Heart left ventricle (tissue), 16 donors: ENCODE measurements at regions not wholly inside any gene's neighbourhood (a gene's known extent, or its start where the extent isn't known, plus 50 kb on each side); places are given as distances from the start of the nearest gene placed in this dataset.

Experiments used
- ATAC-seq, 4 donors: fragments of 200-7000 bp; cut with Tn5 transposase; one replicate each; pipeline ENCODE4 v1.9.1; 2020 to 2022; ENCODE audit warnings: moderate library complexity in 4 of 4, mild to moderate bottlenecking in 3 of 4, moderate number of reproducible peaks in 1 of 4
- DNase-seq, 5 donors: peaks; one replicate each; pipeline ENCODE4 v3.0.0-alpha.2; 2020
- H3K27ac ChIP-seq, 12 donors: fragments of 200-600 bp; sonication (generic) in 4 of 12; one replicate each; pipeline versions ENCODE4 v1.5.0 to v1.8.0; 2016 to 2022; ENCODE audit warnings: mild to moderate bottlenecking in 2 of 12
- H3K27me3 ChIP-seq, 9 donors: fragments of 200-600 bp; sonication (generic) in 2 of 9; one replicate each; pipeline versions ENCODE4 v1.5.1 to v1.8.0; 2016 to 2022; ENCODE audit warnings: mild to moderate bottlenecking in 3 of 9
- H3K36me3 ChIP-seq, 9 donors: fragments of 200-600 bp; sonication (generic) in 2 of 9; one replicate each; pipeline versions ENCODE4 v1.5.0 to v1.8.0; 2018 to 2022; ENCODE audit warnings: mild to moderate bottlenecking in 2 of 9
- H3K4me1 ChIP-seq, 12 donors: fragments of 200-600 bp; sonication (generic) in 4 of 12; one replicate each; pipeline versions ENCODE4 v1.5.0 to v1.8.0; 2016 to 2022; ENCODE audit warnings: mild to moderate bottlenecking in 3 of 12
- H3K4me3 ChIP-seq, 12 donors: fragments of 200-600 bp; sonication (generic) in 4 of 12; one replicate each; pipeline versions ENCODE4 v1.5.0 to v1.8.0; 2017 to 2022; ENCODE audit warnings: mild to moderate bottlenecking in 9 of 12, moderate library complexity in 4 of 12
- H3K9me3 ChIP-seq, 12 donors: fragments of 200-600 bp; sonication (generic) in 4 of 12; one replicate each; pipeline versions ENCODE4 v1.5.0 to v1.8.0; 2016 to 2022; ENCODE audit warnings: mild to moderate bottlenecking in 1 of 12
- POLR2A ChIP-seq, 2 donors: fragments of 450-650 bp; IDR thresholded peaks; one replicate each; pipeline ENCODE4 v1.6.1; 2017; ENCODE audit warnings: antibody characterized with exemption in 2 of 2, mild to moderate bottlenecking in 2 of 2, moderate library complexity in 2 of 2
- WGBS, 4 donors: extraction: QIAGEN DNeasy Blood & Tissue Kit in 2 of 4; methylation state at CpG; one replicate each; pipeline versions ENCODE4 v1.1.5 to v1.1.7; 2013 to 2018; 5-methylcytosine and 5-hydroxymethylcytosine counted together
- intact Hi-C, 10 donors: fragments of 100-400 bp; cut with DNase I; formaldehyde crosslinking; loops; one replicate each; pipeline versions ENCODE4 v1.11.1 to v1.14.2; 2022
- TF ChIP-seq, protein P1 (sequence below), 12 donors: fragments of 200-600 bp; sonication (generic) in 4 of 12; IDR thresholded peaks; one replicate each; pipeline versions ENCODE4 v1.5.0 to v1.8.0; 2018 to 2022; ENCODE audit warnings: antibody characterized with exemption in 12 of 12, mild to moderate bottlenecking in 5 of 12
- donor health status: ischemic (EF 13 %, LVEDD 7.1; RV severe dilation, severe dysfunction).
- donor health status: healthy with polysubstance abuse.
- donor health status: DM: no; HTN: yes; CAD: no.
- donor health status: DM: no; HTN: no; CAD: no.
- donor health status: ischemic (EF 25% LVEDD 6.9; RV normal size, moderate dysfunction).
- donor health status: ischemic (EF 25% LVEDD 5.7; RV mildly dilated, moderate dysfunction).
- donor health status: healthy.
- donor health status: DM: yes; HTN: yes; CAD: no.
- donor health status: ischemic (EF 35%, LVEDD 5.7; RV mildly dilated, moderate dysfunction).
- donor health status: nonischemic (EF 11% LVEDD 7.7; RV severe dilation, severe dysfunction).
- donor health status: DM: yes; HTN: yes; CAD: no.
- donor health status: PGD.
- donor health status: ischemic (EF 29% LVEDD 5.4; RV normal size, mild dysfunction).
- donor health status: nonischemic (EF 23%, LVEDD 6.1; RV moderate dilation, normal function).

DNA sequence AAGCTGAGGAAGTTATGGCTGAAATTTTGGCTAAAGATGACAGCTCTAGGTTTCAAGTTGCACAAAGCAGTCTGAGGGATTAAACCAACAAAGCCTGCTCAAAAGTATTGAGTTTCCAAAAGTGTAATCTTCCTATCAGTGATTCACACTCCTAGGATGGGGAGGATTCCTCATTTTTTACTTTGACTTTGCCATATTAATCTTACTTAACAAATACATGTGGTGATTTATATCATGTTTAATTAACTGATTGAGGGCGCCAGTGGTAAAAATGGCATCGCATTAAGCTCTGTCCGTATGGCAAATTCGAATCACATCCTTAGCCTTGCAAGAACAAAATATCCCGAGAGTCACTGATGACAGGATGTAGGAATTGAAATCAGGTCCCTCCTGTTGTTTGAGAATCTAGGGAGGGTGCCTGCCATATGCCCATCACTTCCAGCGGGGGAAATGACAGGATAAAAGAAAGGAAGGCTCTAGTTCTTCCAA lies 78.1 kb upstream of the ETAA1 start:
- DNase-seq = no peak
- peaks cover 0 to 13% (median 0%) of the 10 kb centered on the region in 12 donors for H3K4me1 ChIP-seq
- no peak for TF ChIP-seq POLR2A (IDR thresholded peaks at IDR 0.05)
- TF ChIP-seq, protein P1, sequence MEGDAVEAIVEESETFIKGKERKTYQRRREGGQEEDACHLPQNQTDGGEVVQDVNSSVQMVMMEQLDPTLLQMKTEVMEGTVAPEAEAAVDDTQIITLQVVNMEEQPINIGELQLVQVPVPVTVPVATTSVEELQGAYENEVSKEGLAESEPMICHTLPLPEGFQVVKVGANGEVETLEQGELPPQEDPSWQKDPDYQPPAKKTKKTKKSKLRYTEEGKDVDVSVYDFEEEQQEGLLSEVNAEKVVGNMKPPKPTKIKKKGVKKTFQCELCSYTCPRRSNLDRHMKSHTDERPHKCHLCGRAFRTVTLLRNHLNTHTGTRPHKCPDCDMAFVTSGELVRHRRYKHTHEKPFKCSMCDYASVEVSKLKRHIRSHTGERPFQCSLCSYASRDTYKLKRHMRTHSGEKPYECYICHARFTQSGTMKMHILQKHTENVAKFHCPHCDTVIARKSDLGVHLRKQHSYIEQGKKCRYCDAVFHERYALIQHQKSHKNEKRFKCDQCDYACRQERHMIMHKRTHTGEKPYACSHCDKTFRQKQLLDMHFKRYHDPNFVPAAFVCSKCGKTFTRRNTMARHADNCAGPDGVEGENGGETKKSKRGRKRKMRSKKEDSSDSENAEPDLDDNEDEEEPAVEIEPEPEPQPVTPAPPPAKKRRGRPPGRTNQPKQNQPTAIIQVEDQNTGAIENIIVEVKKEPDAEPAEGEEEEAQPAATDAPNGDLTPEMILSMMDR (IDR thresholded peaks at IDR 0.05) = no peak
- H3K27ac ChIP-seq = no peak overlapping the region
- H3K4me3 ChIP-seq = no peak overlapping the region
- no peaks in the 10 kb centered on the region for H3K27me3 ChIP-seq
- H3K9me3 ChIP-seq = no peaks in the 10 kb centered on the region
- ATAC-seq = no peak
- intact Hi-C loops = no loop called here
- WGBS, 4 donors = 71 to 79% (median 76%) methylated on average over 6 of the region's 6 CpGs
- H3K36me3 ChIP-seq = no peaks in the 10 kb centered on the region

DNA sequence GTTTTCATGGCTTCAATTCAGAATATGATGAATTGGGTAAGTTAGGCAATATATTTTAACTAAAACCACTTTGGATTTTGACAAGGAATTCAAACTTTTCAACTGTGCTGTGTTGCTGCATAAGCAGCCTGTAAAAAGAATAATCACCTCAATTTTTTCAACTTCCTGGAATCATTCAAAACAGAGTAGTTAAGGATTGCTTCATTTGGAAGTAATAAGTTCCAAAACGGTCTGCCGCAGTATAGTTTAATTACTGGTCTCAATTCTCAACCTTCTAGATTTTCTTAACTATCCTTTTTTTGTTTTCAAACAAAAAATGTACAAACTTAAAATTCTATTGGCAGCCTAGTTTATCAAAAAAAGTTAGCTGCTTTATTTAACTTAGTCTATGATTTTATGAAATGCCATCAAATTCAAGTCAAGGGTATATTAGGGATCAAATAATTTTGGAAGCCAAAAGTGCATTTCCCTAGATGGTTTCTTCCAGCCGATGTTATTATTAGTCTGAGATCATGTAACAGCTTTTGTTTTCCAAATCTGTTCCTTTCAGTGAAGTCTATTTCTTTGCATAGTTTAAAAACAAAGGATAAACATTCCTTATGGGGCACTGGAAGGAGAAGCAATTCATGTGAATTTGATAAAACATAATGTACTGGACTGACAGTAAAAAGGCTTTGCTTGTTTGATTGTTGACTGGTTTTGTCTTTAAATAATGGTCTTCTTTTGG lies 76.1 kb upstream of the ETAA1 start:
- peak overlapping the region in 1 of 12 donors; percentile 61 for H3K27ac ChIP-seq
- H3K4me3 ChIP-seq = no peak overlapping the region
- no peaks in the 10 kb centered on the region for H3K36me3 ChIP-seq
- intact Hi-C loops = loop anchor here in 1 of 10 donors (5.0 kb wide), 1 partner anchor 889 kb away; no protein-coding TSS in a partner anchor
- DNase-seq (no peak), ATAC-seq (no peak)
- TF ChIP-seq, protein P1 (IDR thresholded peaks at IDR 0.05) = no peak
- no peak for TF ChIP-seq POLR2A (IDR thresholded peaks at IDR 0.05)
- H3K27me3 ChIP-seq = peaks cover 0 to 12% (median 0%) of the 10 kb centered on the region in 9 donors
- peaks cover 0 to 13% (median 0%) of the 10 kb centered on the region in 12 donors for H3K4me1 ChIP-seq
- no peaks in the 10 kb centered on the region for H3K9me3 ChIP-seq
- WGBS, 4 donors = 64 to 79% (median 68%) methylated on average over 3 of the region's 3 CpGs

DNA sequence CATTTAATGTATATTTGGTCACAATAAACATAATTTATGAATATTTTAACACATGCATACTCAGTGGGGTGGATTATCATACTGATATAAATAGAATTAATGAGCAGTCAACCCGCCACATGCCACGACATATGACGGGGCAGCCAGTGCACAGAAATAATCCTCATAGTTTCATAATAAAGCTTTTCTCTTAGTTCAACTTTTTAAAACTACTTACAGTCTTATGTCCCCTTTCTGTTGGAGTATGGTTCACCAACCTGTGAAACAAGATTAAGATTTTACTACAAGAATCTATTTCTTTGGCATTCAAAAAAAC lies 75.6 kb upstream of the ETAA1 start:
- Histone ChIP-seq H3K9me3 (no peaks in the 10 kb centered on the region), H3K36me3 (no peaks in the 10 kb centered on the region), H3K27ac (peak overlapping the region in 1 of 12 donors; percentile 61), H3K4me1 (peaks cover 0 to 13% (median 0%) of the 10 kb centered on the region in 12 donors), H3K4me3 (no peak overlapping the region), H3K27me3 (peaks cover 0 to 12% (median 0%) of the 10 kb centered on the region in 9 donors)
- intact Hi-C loops = loop anchor here in 1 of 10 donors (5.0 kb wide), 1 partner anchor 889 kb away; no protein-coding TSS in a partner anchor
- DNase-seq = no peak
- TF ChIP-seq, protein P1 (IDR thresholded peaks at IDR 0.05) = no peak
- no peak for TF ChIP-seq POLR2A (IDR thresholded peaks at IDR 0.05)
- 86 to 94% (median 90%) methylated on average over 3 of the region's 3 CpGs for WGBS, 4 donors
- no peak for ATAC-seq

DNA sequence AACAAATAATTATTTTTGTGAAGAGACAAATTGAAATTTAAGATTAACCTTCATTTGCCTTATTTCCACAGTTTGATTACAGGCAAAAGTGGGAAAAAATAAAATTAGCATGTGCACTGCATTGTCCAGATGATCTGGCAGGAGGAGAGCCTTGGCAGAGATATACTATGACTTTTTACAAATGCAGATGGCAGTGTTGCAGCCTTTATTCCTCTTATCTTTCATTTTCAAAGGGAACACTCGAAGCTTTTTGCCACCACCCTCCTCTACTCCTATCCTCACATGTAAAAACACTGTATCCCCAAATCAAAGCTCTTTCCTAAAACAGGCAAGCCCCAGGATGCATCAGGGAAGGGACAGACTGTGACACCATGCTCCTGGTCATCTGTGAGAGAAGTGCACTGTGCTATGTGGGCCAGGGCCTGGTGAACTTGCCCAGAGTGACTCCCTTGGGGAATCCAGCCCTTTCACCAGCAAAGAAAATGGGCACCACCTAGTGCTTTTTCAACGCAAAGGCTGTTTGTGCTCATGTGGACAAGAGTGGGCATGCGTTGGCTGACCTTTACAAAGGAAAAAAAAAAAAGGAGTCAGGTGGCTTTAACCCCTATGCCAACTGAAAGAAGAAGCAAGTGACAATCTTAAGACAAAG lies 74.7 kb upstream of the ETAA1 start:
- 28 to 41% (median 36%) methylated on average over 3 of the region's 3 CpGs for WGBS, 4 donors
- TF ChIP-seq, protein P1 (IDR thresholded peaks at IDR 0.05) = peak in 7 of 12 donors; percentile 7 to 42 (median 27)
- no peak for TF ChIP-seq POLR2A (IDR thresholded peaks at IDR 0.05)
- intact Hi-C loops = loop anchor here in 1 of 10 donors (5.0 kb wide), 1 partner anchor 890 kb away; no protein-coding TSS in a partner anchor
- Histone ChIP-seq H3K4me1 (peaks cover 0 to 13% (median 0%) of the 10 kb centered on the region in 12 donors), H3K36me3 (no peaks in the 10 kb centered on the region), H3K4me3 (no peak overlapping the region), H3K27me3 (peaks cover 0 to 16% (median 0%) of the 10 kb centered on the region in 9 donors), H3K27ac (peak overlapping the region in 1 of 12 donors; percentile 61), H3K9me3 (no peaks in the 10 kb centered on the region)
- DNase-seq (peak in 3 of 5 donors; percentile 27 to 57 (median 43)), ATAC-seq (peak; percentile 51 to 74 (median 64))
